ENCODE measurements at regions not wholly inside any gene's neighbourhood (a gene's known extent, or its start where the extent isn't known, plus 50 kb on each side); places are given as distances from the start of the nearest gene placed in this dataset.

DNA sequence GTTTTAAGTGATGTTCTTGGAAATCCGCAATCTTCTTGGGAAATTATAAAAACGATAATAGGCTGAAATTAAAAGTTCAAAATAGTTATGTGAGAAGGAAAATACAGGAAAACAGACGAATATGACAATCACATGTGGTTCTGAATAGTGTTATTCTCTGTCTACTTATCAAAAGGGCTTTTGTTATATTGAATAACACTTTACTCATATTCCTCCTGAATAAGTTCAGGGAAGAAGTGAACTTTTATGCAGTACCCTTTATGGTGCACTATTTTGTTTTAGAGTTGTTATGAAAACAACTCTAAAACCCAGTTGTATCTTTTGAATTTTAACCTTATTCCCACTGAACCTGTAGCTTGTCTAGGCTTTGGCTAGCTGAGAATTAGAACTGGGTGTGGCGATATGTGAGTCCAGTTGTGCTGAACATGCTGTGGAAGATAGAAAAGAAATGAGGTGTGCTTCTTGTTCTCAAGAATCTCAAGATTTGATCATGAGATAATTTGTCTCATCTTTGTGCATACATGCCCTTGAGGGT lies 384.4 kb downstream of the LMO7 start:
- Histone ChIP-seq H2BK120ac (replicated peaks; ENCODE audit: low read depth, low read length) (no peak overlapping the region), H3K79me1 (ENCODE audit: low read depth, low read length) (no peaks in the 10 kb centered on the region), H3K27ac (ENCODE audit: low read depth, low read length) (no peak overlapping the region), H3K23ac (ENCODE audit: insufficient read length) (no peak overlapping the region), H3K79me2 (ENCODE audit: control insufficient read depth in 1 of 2, insufficient read depth in 2 of 2, low read length in 2 of 2) (no peaks in the 10 kb centered on the region), H4K20me1 (replicated peaks in 1 of 2; ENCODE audit: control insufficient read depth in 1 of 2, insufficient read depth in 2 of 2, low read length in 2 of 2) (no peaks in the 10 kb centered on the region), H3K27me3 (replicated peaks in 1 of 4; ENCODE audit: control insufficient read depth in 3 of 4, extremely low read depth in 1 of 4, insufficient read depth in 3 of 4, low read length in 3 of 4) (no peaks in the 10 kb centered on the region), H3K4me2 (ENCODE audit: insufficient read depth in 1 of 2, low read depth in 2 of 2, low read length in 2 of 2) (no peak overlapping the region), H4K8ac (ENCODE audit: extremely low read depth, insufficient read depth, low read length) (no peak overlapping the region), H3K4me1 (replicated peaks in 1 of 4; ENCODE audit: control insufficient read depth in 3 of 4, insufficient read depth in 4 of 4, low read length in 3 of 4) (no peaks in the 10 kb centered on the region), H2BK12ac (ENCODE audit: low read depth, low read length) (no peak overlapping the region), H4K5ac (ENCODE audit: insufficient read length, low read depth, low read length) (no peak overlapping the region), H4K91ac (replicated peaks; ENCODE audit: insufficient read length, low read length) (no peak overlapping the region), H3K23me2 (ENCODE audit: low read depth, low read length) (no peaks in the 10 kb centered on the region), H3K9me3 (ENCODE audit: insufficient read depth in 2 of 2, low read depth in 1 of 2, low read length in 1 of 2) (no peaks in the 10 kb centered on the region), H3K18ac (ENCODE audit: extremely low read depth, low read length) (no peak overlapping the region), H3K56ac (replicated peaks; ENCODE audit: insufficient read length, low read depth, low read length) (no peak overlapping the region), H2BK20ac (ENCODE audit: low read length) (no peak overlapping the region), H3K14ac (ENCODE audit: insufficient read length) (no peak overlapping the region), H3K4ac (replicated peaks; ENCODE audit: insufficient read length, low read depth, low read length) (no peak overlapping the region), H3K4me3 (ENCODE audit: extremely low read depth in 1 of 4, insufficient read depth in 2 of 4, low read depth in 3 of 4, low read length in 4 of 4) (no peak overlapping the region), H3K9ac (replicated peaks in 1 of 4; ENCODE audit: extremely low read depth in 1 of 4, low read depth in 3 of 4, low read length in 3 of 4) (no peak overlapping the region), H2AK5ac (ENCODE audit: low read depth, low read length) (no peak overlapping the region), H3K36me3 (ENCODE audit: control insufficient read depth in 2 of 4, insufficient read depth in 4 of 4, low read length in 3 of 4) (no peaks in the 10 kb centered on the region), H2AFZ (ENCODE audit: low read length) (no peak overlapping the region), H2BK15ac (ENCODE audit: low read length) (no peak overlapping the region), H2BK5ac (ENCODE audit: low read depth, low read length) (no peak overlapping the region)
- ChIA-PET CTCF (ENCODE audit: partially characterized antibody) (interaction anchor here (1.2 to 6.6 kb wide), 5 partner anchors 10 to 832 kb away, joined by 3 to 54 read pairs (median 14); no protein-coding TSS in a partner anchor), POLR2A (ENCODE audit: partially characterized antibody) (no interaction called here)
- DNase-seq (ENCODE audit: low read depth in 1 of 2, low spot score in 2 of 2), result no peak
- WGBS, 2 experiments (ENCODE audit: extremely low coverage in 1 of 2, insufficient coverage in 1 of 2, insufficient read length in 1 of 2, insufficient replicate concordance in 2 of 2, low coverage in 1 of 2, low lambda C conversion rate in 2 of 2, missing lambda C conversion rate in 1 of 2), result 85% methylated on average over 4 of the region's 4 CpGs; no CpG with 5 or more reads in 1 of the 2 experiments
- FAIRE-seq, result no peak
- no peak for TF ChIP-seq SAP30 (IDR thresholded peaks at IDR 0.05; ENCODE audit: insufficient read depth, insufficient replicate concordance, low read length)
- TF ChIP-seq EP300 (IDR thresholded peaks at IDR 0.05; ENCODE audit: borderline replicate concordance in 1 of 2, low read depth in 2 of 2, low read length in 2 of 2), result no peak

All from H1 (cell line).